Testis (tissue), 2 donors: ENCODE measurements at regions not wholly inside any gene's neighbourhood (a gene's known extent, or its start where the extent isn't known, plus 50 kb on each side); places are given as distances from the start of the nearest gene placed in this dataset.

Experiments
- POLR2A ChIP-seq: fragments of 450-650 bp; IDR thresholded peaks from one replicate; pipeline ENCODE4 v1.6.1; 2017; ENCODE audit warnings: antibody characterized with exemption, mild to moderate bottlenecking, moderate library complexity
- TF ChIP-seq, protein P1 (sequence below), 3 experiments: fragments of 450-650 bp in 2 of 3; fragments of 200-600 bp in 1 of 3; sonication (generic) in 1 of 3; IDR thresholded peaks; one replicate each; pipeline ENCODE4 v1.5.1; 2016 to 2019; ENCODE audit warnings: antibody characterized with exemption in 3 of 3, mild to moderate bottlenecking in 2 of 3, moderate library complexity in 1 of 3

GRCh38 chr1:201649761-201650622 lies 111.1 kb downstream of the NAV1 start:
- TF ChIP-seq, protein P1, sequence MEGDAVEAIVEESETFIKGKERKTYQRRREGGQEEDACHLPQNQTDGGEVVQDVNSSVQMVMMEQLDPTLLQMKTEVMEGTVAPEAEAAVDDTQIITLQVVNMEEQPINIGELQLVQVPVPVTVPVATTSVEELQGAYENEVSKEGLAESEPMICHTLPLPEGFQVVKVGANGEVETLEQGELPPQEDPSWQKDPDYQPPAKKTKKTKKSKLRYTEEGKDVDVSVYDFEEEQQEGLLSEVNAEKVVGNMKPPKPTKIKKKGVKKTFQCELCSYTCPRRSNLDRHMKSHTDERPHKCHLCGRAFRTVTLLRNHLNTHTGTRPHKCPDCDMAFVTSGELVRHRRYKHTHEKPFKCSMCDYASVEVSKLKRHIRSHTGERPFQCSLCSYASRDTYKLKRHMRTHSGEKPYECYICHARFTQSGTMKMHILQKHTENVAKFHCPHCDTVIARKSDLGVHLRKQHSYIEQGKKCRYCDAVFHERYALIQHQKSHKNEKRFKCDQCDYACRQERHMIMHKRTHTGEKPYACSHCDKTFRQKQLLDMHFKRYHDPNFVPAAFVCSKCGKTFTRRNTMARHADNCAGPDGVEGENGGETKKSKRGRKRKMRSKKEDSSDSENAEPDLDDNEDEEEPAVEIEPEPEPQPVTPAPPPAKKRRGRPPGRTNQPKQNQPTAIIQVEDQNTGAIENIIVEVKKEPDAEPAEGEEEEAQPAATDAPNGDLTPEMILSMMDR (IDR thresholded peaks at IDR 0.05), result no peak
- peak; percentile 12 for TF ChIP-seq POLR2A
